ENCODE measurements at regions not wholly inside any gene's neighbourhood (a gene's known extent, or its start where the extent isn't known, plus 50 kb on each side); places are given as distances from the start of the nearest gene placed in this dataset.
A peak's percentile ranks its signal among the peaks of the same experiment; 100 is the strongest.
"Not testable (repeated sequence)": the region's sequence is repeated elsewhere in the genome, so short reads cannot be mapped to it uniquely, and the experiment has no call there.

GRCh38 chr3:87719060-87719459 is 339.7 kb downstream of the CGGBP1 start:
- DNase-seq = no peak

DNA sequence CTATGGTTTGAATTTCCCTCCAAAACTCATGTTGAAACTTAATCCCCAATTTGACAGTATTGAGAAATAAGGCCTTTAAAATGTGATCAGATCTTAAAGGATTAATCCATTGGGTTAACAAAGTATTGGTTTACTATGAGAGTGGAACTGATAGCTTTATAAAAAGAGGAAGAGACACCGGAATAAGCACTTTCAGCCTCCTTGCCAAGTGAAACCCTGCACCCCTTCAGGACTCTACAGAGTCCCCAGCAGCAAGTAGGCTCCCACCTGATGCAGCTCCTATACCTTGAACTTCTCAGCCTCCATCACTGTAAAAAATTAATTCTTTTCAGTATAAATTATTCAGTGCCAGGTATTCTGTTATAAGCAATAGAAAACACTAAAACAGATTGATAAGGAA is 348.3 kb downstream of the CGGBP1 start:
- DNase-seq = no peak

GRCh38 chr3:87710028-87710427 is 348.8 kb downstream of the CGGBP1 start:
- no peak for DNase-seq

GRCh38 chr3:87706176-87706575 is 352.6 kb downstream of the CGGBP1 start:
- DNase-seq = no peak

GRCh38 chr3:87702600-87702999 is 356.2 kb downstream of the CGGBP1 start:
- DNase-seq = no peak

DNA sequence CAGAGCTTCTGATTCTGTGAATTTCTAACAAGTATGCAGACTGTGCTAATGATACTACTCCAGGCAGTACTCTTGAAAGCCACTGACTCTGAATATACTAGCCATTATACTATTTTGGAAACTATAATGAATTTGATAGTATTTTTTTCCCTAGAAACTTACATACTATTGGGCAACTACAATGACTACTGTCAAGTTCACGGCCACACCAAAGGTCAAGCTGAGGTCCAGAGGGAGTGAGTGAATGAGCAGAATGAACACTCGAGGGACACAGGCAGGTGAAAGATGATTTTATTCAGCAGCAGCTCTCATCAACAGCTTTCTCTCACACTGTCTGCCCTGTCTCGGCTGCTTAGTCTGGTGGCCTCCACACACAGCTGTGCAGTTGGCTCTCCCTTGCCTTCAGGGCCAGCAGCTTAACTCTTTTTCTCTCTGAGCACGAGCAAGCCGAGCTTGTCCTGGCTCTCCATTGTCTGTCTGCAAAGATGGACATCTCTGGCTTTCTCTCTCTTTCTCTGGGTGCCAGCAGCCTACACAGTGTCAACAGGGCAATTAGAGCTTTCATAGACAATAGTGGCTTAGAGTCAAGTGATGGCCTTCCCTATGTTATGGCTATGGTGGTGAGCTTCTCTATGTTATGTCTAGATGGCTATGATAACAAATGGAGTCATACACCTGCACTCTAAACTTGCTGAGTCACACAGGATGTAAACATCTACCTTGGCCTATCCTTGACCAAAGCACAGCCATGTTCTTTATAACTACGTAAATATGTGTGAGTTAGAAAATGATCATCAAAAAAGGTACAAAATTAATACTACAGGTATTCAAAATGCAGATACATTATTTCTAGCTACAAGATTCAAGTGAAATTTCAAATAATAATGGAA is 362.4 kb downstream of the CGGBP1 start:
- peak in 1 of 3 donors; percentile 14 for DNase-seq

GRCh38 chr3:87694678-87695077 is 364.1 kb downstream of the CGGBP1 start:
- DNase-seq = peak in 1 of 3 donors; percentile 9

- DNase-seq = no peak
These were observed 367.7 kb downstream of the CGGBP1 start for GRCh38 chr3:87691109-87691508.

- DNase-seq = not testable (repeated sequence)
These were observed 379.7 kb downstream of the CGGBP1 start for GRCh38 chr3:87678984-87679660.

- DNase-seq = no peak
These were observed 384.2 kb downstream of the CGGBP1 start for GRCh38 chr3:87674397-87675161.

- DNase-seq = no peak
These were observed 385.7 kb downstream of the CGGBP1 start for GRCh38 chr3:87673132-87673531.

DNA sequence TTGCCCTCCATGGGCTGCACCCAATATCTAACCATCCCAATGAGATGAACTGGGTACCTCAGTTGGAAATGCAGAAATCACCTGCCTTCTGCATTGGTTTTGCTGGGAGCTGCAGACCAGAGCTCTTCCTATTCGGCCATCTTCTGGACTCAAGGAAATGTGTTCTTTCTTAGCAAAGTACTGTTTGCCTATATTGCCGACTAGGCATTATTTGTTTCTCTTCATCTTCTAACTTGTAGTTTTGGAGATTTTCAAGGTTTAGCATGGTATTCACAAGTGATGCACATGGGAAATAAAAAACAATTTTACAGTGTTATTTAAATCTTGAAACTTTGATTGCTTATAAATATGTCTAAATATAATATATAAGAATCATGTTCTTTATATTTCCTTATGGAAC is 377.8 kb upstream of the POU1F1 start:
- DNase-seq = no peak

GRCh38 chr3:87653138-87653537 is 376.8 kb upstream of the POU1F1 start:
- not testable (repeated sequence) for DNase-seq

DNA sequence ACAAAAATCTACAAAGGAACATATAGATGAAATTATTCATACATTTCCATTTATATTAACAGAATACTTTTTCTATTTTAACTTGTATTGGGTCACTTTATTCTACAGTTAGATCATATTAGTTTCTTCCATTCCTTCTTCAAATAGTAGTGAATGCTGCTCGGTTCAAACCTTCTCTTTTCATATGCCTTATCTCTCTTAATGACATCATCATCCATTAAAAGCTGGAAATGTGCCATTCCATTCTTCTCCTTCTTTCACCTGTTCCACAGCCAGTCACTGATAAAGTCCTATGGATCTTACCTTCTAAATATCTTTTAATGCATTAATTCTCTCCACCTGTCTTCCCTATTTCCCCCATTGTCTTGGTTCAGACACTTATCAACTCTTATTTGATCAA is 358.0 kb upstream of the POU1F1 start:
- DNase-seq = no peak

DNA sequence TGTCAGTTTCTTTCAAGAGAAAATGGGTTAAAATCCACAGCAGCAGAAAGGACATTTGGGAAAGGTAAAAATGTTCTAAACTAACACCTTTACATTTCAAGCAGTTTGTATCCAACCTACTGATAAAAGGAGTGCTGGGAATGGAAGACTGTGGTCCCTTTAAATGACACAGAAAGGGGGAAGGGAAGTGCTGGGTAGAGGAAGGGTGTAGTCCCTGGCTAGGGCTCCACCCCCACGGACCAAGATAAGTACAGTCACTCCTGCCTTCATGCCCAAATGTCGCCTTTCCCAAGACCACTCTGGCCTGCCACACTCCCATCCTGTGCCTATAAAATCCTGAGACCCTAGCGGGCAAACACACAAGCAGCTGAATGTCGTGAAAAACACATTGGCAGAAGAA is 350.9 kb upstream of the POU1F1 start:
- no peak for DNase-seq

- no peak for DNase-seq
These were observed 350.2 kb upstream of the POU1F1 start for GRCh38 chr3:87626546-87626945.

- peak in 1 of 3 donors; percentile 4 for DNase-seq
These were observed 349.5 kb upstream of the POU1F1 start for GRCh38 chr3:87625876-87626275.

DNA sequence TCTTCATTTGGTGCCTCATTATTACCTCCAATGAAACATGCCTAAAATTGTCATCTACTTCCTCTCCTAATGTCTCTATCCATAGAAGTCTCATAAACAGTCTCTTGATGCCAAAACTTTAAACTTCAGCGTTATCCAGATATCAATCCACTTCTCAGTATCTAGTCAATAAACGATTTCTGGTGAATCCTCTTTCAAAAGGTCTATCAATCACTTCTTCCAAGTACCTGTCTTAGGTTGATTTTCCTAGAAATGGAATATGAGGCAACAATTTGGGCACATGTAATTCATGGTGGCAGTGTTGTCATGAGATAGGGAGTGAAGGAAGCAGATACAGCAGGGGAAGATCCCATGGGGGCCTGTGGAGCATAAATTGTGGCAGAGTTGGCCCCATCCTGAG is 348.5 kb upstream of the POU1F1 start:
- no peak for DNase-seq

- DNase-seq = no peak
These were observed 345.3 kb upstream of the POU1F1 start for GRCh38 chr3:87621667-87622066.

GRCh38 chr3:87615506-87615905 is 339.1 kb upstream of the POU1F1 start:
- DNase-seq = no peak

DNA sequence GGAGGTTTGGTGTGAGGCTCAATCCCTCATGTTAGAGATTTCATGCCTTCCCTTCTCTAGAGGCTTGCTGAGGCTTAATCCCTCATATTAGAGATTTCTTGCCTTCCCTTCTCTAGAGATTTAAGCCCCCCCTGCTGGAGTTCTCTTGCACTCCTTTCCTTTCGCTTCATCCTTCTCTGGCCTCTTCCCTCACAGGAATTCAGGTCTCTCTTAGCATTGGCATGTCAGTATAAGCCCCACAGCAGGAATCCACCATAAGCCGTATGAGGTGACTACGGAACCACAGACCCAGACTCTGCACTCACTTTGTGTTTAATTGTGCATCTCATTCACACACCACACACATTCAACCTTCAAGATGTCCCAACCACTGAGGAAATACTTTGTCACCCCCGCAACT is 338.6 kb upstream of the POU1F1 start:
- DNase-seq = no peak

DNA sequence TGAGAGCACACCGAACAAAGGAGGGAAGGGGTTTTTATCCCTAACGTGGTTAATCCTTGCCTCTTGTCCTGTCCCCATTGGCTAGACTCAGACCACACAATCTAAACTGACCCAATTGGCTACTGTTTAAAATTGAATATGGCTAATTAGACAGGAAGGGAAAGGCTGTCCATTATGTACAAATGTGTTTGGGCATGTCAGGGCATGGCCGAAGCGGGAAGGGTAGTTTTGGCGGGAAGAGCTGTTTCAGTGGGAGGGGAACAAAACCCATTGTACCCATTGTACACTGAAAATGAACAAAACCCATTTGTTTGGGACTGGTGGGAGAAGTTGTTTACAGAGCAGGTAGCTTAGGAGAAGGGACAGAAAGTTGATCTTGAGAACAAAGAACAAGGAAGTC is 330.9 kb upstream of the POU1F1 start:
- DNase-seq = no peak

- no peak for DNase-seq
These were observed 319.4 kb upstream of the POU1F1 start for GRCh38 chr3:87595798-87596197.
